GM12801 (cell line): ENCODE measurements at regions not wholly inside any gene's neighbourhood (a gene's known extent, or its start where the extent isn't known, plus 50 kb on each side); places are given as distances from the start of the nearest gene placed in this dataset.

Source experiments
- TF ChIP-seq, protein P1 (sequence below): IDR thresholded peaks from one replicate; pipeline ENCODE4 v1.5.1; 2011; ENCODE audit warnings: control low read depth; ENCODE audit not compliant: insufficient read length; ENCODE audit errors: extremely low read depth

DNA sequence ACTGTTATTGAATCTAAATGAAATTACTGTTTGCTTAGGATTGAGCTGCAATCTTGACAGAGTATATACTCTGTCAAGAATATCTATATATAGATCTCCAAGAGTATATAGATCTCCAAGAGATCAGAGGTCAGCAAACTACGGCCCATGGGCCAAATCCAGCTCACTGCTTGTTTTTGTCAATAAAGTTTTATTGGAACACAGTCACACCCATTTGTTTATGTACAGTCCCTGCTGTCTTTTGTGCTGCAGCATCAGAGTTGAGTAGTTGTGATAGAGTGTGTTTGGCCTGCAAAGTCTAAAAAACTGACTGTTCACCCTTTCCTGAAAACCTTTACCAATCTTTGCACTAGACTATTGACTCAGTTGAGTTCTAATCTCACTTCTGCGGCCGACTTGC, 66.3 kb upstream of the NPVF start:
- TF ChIP-seq, protein P1, sequence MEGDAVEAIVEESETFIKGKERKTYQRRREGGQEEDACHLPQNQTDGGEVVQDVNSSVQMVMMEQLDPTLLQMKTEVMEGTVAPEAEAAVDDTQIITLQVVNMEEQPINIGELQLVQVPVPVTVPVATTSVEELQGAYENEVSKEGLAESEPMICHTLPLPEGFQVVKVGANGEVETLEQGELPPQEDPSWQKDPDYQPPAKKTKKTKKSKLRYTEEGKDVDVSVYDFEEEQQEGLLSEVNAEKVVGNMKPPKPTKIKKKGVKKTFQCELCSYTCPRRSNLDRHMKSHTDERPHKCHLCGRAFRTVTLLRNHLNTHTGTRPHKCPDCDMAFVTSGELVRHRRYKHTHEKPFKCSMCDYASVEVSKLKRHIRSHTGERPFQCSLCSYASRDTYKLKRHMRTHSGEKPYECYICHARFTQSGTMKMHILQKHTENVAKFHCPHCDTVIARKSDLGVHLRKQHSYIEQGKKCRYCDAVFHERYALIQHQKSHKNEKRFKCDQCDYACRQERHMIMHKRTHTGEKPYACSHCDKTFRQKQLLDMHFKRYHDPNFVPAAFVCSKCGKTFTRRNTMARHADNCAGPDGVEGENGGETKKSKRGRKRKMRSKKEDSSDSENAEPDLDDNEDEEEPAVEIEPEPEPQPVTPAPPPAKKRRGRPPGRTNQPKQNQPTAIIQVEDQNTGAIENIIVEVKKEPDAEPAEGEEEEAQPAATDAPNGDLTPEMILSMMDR: no peak

DNA sequence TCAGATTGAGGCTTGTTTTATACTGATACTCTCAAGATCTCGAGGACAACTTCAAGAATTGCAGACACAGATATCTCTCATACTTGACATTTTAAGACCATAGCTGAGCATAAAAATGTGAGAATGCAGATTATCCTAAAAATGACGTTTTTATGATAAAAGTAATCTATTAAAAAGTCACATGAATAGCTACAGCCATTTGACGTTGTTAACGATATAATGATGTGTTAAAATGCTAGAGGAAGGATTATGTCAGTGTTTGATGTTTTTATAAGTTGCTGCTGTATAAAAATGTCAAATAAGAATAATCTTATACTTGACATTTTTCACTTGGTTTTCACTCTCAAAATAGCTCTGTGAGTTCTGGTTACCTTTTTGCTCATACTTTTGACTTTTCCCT, 67.1 kb upstream of the NPVF start:
- TF ChIP-seq, protein P1: no peak

DNA sequence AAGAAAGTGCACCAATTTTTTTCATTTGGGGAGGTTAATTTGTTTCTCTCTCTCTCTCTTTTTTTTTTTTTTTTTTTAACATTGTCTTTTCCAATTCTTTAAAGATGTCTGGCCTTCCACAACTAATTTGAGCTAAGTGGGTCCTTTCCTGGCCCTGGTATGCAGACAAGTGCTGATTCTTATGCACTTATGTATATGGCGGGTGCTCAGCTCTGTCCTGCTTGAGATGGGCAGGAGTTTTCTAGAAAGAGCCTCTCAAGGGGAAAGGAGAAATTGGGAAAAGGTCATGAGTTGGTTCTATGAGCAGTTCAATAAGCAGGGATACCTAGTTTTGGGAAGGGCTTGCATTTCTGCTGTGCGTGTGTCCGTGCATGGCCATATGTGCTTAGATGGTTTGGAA, 67.8 kb upstream of the NPVF start:
- TF ChIP-seq, protein P1: no peak

DNA sequence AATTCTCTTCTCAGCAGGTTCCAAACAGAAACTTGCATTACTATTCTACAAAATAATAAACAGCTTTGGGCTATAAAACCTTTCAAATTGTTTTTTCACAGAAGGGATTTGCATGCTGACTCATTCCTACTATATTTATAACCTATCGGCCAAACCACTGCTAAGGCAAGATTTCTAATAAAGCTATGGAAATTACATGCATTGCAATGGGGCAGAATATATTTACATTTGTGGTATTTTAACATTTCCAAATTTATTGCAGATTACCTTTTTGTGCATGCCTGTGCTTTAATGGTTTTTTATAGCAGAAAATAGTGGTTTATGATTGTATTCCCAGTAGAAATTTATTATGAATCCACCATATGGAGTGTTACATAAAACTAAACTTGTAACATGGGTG, 69.0 kb upstream of the NPVF start:
- TF ChIP-seq, protein P1: no peak

DNA sequence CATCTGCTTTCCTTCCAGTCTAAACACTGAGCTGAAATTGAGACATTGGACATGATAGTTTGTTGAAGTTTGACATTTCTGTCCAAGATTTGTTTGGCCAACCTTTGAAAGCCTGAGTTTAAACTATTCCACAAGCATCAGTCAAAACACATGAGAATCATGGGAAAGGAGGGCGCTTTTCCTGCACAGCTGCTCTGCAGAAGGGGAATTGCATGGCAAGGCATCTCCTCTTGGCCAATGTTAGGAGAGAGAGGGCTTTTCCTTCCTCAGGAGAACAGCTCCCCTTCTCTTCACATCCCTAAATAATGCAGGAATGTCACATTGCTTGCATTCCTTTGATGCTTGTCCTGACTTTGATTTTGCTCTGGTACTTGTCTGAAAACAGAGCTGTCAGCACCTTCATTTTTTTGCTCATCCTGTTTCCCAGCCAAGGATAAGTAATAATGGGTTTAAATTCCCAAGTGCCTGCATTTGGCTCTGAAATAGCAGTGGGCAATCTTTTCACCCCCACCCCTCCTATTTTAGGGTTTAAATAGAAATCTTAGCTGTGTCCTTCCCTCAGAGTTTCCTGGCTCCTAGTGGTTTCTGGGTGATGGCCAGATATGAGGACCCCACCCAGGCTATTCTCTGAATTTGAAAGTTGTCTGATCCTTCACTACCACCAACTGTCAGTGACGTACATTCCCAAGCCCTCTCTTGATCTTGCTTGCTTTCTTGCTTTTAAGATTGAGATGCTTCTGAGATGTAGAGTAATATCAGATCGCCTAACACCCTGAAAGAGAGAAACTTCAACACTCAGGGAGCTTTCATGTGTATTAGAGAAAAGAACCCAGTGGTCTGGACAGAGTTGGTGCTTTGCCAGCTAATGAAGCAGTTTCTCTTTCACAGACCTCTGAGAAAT, 75.2 kb upstream of the NPVF start:
- TF ChIP-seq, protein P1: no peak

DNA sequence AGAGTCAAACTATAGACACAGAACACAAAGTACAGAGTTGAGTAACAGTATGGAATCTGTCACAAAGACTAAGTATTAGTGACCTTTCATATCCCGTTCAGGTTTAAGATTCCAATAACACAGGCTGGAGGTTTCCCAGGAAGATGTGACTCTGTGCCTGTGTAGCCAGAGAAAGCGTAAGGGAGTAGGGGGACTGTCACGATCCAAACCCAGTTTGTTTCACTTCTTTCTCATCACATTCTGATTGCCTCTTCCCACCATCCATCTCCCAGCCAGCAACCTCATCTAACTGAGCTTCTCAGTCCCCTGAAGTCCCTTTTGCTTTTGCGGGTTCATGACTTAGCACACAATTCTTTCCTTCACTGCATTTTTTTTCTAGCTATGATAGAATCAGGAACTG, 76.4 kb upstream of the NPVF start:
- TF ChIP-seq, protein P1: no peak

DNA sequence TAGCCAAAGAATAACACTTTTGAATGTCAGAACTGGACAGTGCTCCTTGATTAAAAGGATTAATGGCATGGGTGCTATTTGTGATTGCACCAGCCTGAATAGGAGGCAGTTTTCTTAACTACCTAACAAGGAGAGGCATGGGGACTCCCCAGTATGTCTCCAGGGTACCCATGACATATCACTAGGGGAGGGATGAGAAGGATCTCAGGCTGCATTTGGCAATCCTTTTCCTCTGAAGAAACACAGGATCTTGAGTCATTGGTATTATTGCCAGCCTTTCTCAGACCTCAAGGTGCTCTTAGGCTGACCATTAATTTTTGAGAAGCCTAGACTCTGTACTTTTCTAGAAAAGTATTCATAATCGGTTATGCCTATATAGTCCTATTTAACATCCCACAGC, 77.5 kb upstream of the NPVF start:
- TF ChIP-seq, protein P1: no peak
